ENCODE measurements at regions not wholly inside any gene's neighbourhood (a gene's known extent, or its start where the extent isn't known, plus 50 kb on each side); places are given as distances from the start of the nearest gene placed in this dataset.

DNA sequence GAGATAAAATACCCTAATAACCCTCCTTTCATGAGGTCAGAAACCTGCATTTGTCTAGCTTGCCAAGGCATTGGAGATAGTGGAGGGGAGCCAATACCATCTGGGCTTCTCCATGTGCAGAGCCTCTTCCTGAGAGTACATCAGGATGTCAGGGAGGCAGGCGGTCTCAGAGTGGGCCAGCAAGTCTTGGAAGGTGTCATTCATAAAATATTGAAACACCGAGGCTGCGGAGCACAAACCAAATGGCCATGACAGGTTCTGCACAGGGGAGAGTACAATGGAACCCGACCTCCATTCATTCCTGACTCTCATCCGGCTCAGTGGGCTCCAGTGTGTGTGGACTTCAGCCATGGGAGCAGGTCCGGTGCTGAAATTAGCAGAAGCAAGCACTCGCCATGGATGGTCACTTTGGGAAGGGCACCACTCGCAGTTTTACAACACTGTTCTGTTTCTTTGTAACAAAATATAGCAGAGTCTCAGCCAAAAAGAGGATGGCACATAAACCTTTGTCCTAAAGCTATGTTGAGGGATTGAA is 446.6 kb downstream of the SIPA1L2 start:
- no peak for TF ChIP-seq TCF4 (CRISPR knock-in tag; IDR thresholded peaks at IDR 0.05; ENCODE audit: borderline replicate concordance)
- TF ChIP-seq, protein P1, sequence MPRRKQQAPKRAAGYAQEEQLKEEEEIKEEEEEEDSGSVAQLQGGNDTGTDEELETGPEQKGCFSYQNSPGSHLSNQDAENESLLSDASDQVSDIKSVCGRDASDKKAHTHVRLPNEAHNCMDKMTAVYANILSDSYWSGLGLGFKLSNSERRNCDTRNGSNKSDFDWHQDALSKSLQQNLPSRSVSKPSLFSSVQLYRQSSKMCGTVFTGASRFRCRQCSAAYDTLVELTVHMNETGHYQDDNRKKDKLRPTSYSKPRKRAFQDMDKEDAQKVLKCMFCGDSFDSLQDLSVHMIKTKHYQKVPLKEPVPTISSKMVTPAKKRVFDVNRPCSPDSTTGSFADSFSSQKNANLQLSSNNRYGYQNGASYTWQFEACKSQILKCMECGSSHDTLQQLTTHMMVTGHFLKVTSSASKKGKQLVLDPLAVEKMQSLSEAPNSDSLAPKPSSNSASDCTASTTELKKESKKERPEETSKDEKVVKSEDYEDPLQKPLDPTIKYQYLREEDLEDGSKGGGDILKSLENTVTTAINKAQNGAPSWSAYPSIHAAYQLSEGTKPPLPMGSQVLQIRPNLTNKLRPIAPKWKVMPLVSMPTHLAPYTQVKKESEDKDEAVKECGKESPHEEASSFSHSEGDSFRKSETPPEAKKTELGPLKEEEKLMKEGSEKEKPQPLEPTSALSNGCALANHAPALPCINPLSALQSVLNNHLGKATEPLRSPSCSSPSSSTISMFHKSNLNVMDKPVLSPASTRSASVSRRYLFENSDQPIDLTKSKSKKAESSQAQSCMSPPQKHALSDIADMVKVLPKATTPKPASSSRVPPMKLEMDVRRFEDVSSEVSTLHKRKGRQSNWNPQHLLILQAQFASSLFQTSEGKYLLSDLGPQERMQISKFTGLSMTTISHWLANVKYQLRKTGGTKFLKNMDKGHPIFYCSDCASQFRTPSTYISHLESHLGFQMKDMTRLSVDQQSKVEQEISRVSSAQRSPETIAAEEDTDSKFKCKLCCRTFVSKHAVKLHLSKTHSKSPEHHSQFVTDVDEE (CRISPR knock-in tag; IDR thresholded peaks at IDR 0.05) = no peak
- TF ChIP-seq ZNF565 (CRISPR knock-in tag; conservative IDR thresholded peaks at IDR 0.05; ENCODE audit: low read depth) = no peak
